Activated T-cell treated with anti-CD3 and anti-CD28 coated beads, Interleukin-2, amount 50 U/mL, for 72 hours (primary cell): ENCODE measurements at regions not wholly inside any gene's neighbourhood (a gene's known extent, or its start where the extent isn't known, plus 50 kb on each side); places are given as distances from the start of the nearest gene placed in this dataset.

Experiments used
- ATAC-seq, 2 donors: fragments of 150-1000 bp; cut with Tn5 transposase; replicated peaks in 1 of 2; 2 replicates each; pipeline ENCODE4 v1.10.0; 2021; ENCODE audit warnings: moderate library complexity in 2 of 2, mild to moderate bottlenecking in 1 of 2
- DNase-seq, 2 donors: peaks; one replicate each; pipeline ENCODE4 v3.0.0; 2021 to 2022; ENCODE audit warnings: mixed read lengths in 1 of 2
- H3K27ac Mint-ChIP-seq: one replicate; pipeline ENCODE4 v1.8.0; 2022; ENCODE audit warnings: mild to moderate bottlenecking, moderate library complexity, mixed read lengths
- H3K27me3 Mint-ChIP-seq: one replicate; pipeline ENCODE4 v1.8.0; 2022; ENCODE audit warnings: low read depth, mixed read lengths
- H3K36me3 Mint-ChIP-seq, 2 donors: one replicate each; pipeline ENCODE4 v1.8.0; 2022; ENCODE audit warnings: mixed read lengths in 2 of 2, mild to moderate bottlenecking in 1 of 2; ENCODE audit not compliant: insufficient read depth in 2 of 2
- H3K4me1 Mint-ChIP-seq: one replicate; pipeline ENCODE4 v1.8.0; 2022; ENCODE audit warnings: low read depth, mixed read lengths
- H3K4me3 Mint-ChIP-seq, 2 donors: one replicate each; pipeline ENCODE4 v1.8.0; 2022; ENCODE audit warnings: mild to moderate bottlenecking in 2 of 2, mixed read lengths in 2 of 2, moderate library complexity in 2 of 2
- H3K9me3 Mint-ChIP-seq, 2 donors: one replicate each; pipeline ENCODE4 v1.8.0; 2022; ENCODE audit warnings: mixed read lengths in 2 of 2

- no peak overlapping the region for H3K4me3 Mint-ChIP-seq
- H3K27me3 Mint-ChIP-seq: peaks cover 4% of the 10 kb centered on the region
- H3K27ac Mint-ChIP-seq: no peak overlapping the region
- DNase-seq (no peak), ATAC-seq (no peak)
- no peaks in the 10 kb centered on the region for H3K36me3 Mint-ChIP-seq
- no peaks in the 10 kb centered on the region for H3K4me1 Mint-ChIP-seq
- H3K9me3 Mint-ChIP-seq: no peaks in the 10 kb centered on the region
Measured at GRCh38 chr7:25770235-25770634, 381.8 kb upstream of the NFE2L3 start.

- Mint-ChIP-seq H3K27ac (no peak overlapping the region), H3K4me3 (no peak overlapping the region), H3K4me1 (no peaks in the 10 kb centered on the region), H3K36me3 (no peaks in the 10 kb centered on the region), H3K27me3 (peaks cover 4% of the 10 kb centered on the region), H3K9me3 (no peaks in the 10 kb centered on the region)
- no peak for DNase-seq
- ATAC-seq: no peak
Measured at GRCh38 chr7:25770670-25771069, 381.3 kb upstream of the NFE2L3 start.

DNA sequence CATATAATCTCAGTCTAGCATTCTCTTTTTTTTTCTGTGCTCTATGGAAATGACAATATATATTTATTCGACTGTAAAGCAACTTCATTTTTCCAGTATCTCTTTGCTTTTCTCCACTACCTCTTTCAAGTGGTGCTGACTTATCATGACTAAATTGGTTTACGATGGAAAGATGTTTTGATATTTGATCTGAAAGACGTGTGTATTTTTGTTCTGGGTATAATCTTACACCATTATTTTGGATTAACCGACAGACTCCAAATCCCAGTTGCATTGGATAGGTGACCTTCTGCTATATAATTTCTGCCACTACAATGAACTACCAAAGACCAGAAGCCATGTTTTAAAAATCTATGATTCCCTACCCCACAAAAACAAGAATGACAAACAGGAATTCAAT, 380.5 kb upstream of the NFE2L3 start:
- peaks cover 4% of the 10 kb centered on the region for H3K27me3 Mint-ChIP-seq
- no peak overlapping the region for H3K4me3 Mint-ChIP-seq
- H3K4me1 Mint-ChIP-seq: no peaks in the 10 kb centered on the region
- H3K27ac Mint-ChIP-seq: no peak overlapping the region
- DNase-seq (no peak), ATAC-seq (no peak)
- H3K36me3 Mint-ChIP-seq: no peaks in the 10 kb centered on the region
- H3K9me3 Mint-ChIP-seq: no peaks in the 10 kb centered on the region

- H3K27me3 Mint-ChIP-seq: peaks cover 4% of the 10 kb centered on the region
- DNase-seq (no peak), ATAC-seq (no peak)
- H3K9me3 Mint-ChIP-seq: no peaks in the 10 kb centered on the region
- H3K4me3 Mint-ChIP-seq: no peak overlapping the region
- no peaks in the 10 kb centered on the region for H3K36me3 Mint-ChIP-seq
- H3K27ac Mint-ChIP-seq: no peak overlapping the region
- H3K4me1 Mint-ChIP-seq: no peaks in the 10 kb centered on the region
Measured at GRCh38 chr7:25772802-25773201, 379.2 kb upstream of the NFE2L3 start.

GRCh38 chr7:25774675-25775074, 377.3 kb upstream of the NFE2L3 start:
- H3K4me3 Mint-ChIP-seq: no peak overlapping the region
- H3K36me3 Mint-ChIP-seq: no peaks in the 10 kb centered on the region
- no peak for DNase-seq
- H3K9me3 Mint-ChIP-seq: no peaks in the 10 kb centered on the region
- no peak for ATAC-seq
- H3K27ac Mint-ChIP-seq: no peak overlapping the region
- peaks cover 4% of the 10 kb centered on the region for H3K27me3 Mint-ChIP-seq
- H3K4me1 Mint-ChIP-seq: no peaks in the 10 kb centered on the region

DNA sequence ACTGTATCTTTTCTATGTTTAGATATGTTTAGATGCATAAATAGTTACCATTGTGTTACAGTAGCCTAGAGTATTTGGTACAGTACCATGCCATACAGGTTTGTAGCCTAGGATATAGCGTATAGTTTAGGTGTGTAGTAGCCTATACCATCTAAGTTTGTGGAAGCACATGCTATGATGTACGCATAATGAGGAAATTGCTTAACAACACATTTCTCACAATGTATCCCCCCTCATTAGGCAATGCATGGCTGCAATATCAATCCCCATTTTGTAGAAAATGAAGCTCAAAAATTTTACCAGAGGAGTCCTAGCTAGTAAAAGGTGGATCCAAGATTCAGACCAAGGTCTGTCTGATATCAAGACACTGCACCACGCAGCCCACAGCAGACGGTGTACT, 376.4 kb upstream of the NFE2L3 start:
- no peak overlapping the region for H3K4me3 Mint-ChIP-seq

DNA sequence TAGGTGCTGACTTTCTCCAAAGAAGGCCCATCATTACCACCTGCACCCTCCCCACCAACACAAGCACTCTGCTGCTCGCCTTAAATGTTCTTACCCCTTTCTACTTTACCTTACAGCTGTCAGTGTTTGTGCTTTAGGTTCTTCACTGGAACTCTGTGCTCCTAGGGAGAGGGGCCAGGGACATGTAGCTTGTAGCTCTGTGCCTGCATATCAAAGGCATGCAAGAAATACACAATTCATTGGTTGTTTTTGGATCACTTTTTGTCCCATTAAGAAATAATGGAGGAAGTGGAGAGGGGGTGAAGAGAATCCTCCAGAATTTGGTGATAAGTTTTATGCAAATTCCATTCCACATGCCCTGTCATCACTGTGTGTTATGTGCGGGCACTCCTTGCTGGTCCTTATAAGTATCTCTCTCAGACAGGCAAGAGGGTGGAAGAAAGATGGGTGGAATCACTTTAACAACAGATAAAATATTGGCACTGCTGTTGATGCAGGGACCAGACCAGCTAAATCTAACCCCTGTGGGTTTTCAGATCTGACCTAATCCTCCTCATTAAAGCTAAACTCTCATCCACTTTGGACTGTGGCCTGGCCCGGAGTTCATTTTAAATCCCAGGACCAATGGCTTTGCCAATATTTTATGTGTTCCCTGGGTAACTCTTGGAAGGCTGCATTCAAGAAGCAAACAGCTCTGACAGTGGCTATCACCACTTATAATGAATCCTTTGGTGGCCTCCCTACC, 375.8 kb upstream of the NFE2L3 start:
- no peaks in the 10 kb centered on the region for H3K9me3 Mint-ChIP-seq
- peaks cover 4% of the 10 kb centered on the region for H3K27me3 Mint-ChIP-seq
- no peak overlapping the region for H3K27ac Mint-ChIP-seq
- no peak for DNase-seq
- H3K4me3 Mint-ChIP-seq: no peak overlapping the region
- H3K36me3 Mint-ChIP-seq: no peaks in the 10 kb centered on the region
- ATAC-seq: no peak
- no peaks in the 10 kb centered on the region for H3K4me1 Mint-ChIP-seq

More for the DNA sequence above, 376.4 kb upstream of the NFE2L3 start:
- Mint-ChIP-seq H3K27ac (no peak overlapping the region), H3K9me3 (no peaks in the 10 kb centered on the region), H3K4me1 (no peaks in the 10 kb centered on the region), H3K27me3 (peaks cover 4% of the 10 kb centered on the region), H3K36me3 (no peaks in the 10 kb centered on the region)
- DNase-seq (no peak), ATAC-seq (no peak)

DNA sequence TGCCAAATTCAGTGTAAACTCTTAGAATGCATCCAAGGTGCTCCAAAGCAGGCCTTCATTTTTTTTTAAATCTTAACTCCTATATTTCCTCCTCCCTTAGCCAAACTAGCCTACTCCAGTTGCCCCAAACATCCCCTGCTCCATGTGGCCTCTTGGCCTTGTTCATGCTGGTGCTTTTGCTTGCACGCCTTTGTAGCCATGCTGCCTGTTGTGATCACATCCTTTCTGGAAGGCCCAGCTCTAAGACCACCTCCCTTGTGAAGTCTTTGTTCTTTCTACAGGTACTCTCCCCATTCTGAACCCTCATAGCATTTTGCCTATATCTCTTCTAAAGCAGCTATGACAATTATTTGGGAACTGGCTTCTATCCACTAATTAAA, 375.3 kb upstream of the NFE2L3 start:
- no peak for ATAC-seq
- H3K27ac Mint-ChIP-seq: no peak overlapping the region

GRCh38 chr7:25777969-25778708, 373.9 kb upstream of the NFE2L3 start:
- Mint-ChIP-seq H3K9me3 (no peaks in the 10 kb centered on the region), H3K4me1 (no peaks in the 10 kb centered on the region), H3K4me3 (no peak overlapping the region), H3K36me3 (no peaks in the 10 kb centered on the region), H3K27me3 (peaks cover 4% of the 10 kb centered on the region), H3K27ac (no peak overlapping the region)
- ATAC-seq (no peak), DNase-seq (no peak)

More for the DNA sequence above, 375.3 kb upstream of the NFE2L3 start:
- H3K4me3 Mint-ChIP-seq: no peak overlapping the region
- DNase-seq: no peak
- H3K4me1 Mint-ChIP-seq: no peaks in the 10 kb centered on the region
- no peaks in the 10 kb centered on the region for H3K36me3 Mint-ChIP-seq
- peaks cover 4% of the 10 kb centered on the region for H3K27me3 Mint-ChIP-seq
- no peaks in the 10 kb centered on the region for H3K9me3 Mint-ChIP-seq

GRCh38 chr7:25779002-25779546, 372.9 kb upstream of the NFE2L3 start:
- no peak for ATAC-seq

DNA sequence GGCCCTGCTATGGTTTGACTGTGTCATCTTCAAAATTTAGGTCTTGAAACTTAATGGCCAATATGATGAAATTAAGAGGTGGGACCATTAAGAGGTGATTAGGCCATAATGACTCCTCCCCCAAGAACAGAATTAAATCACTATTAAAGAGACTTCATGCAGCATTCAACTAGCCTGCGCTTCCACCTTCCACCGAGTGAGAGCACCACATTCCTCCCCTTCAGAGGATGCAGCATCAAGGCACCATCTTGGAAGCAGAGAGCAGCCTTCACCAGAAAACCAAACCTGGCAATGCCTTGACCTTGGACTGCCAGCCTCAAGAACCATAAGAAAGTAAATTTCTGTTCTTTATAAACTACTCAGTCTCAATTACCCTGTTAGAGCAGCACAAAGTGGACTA, 371.1 kb upstream of the NFE2L3 start:
- Mint-ChIP-seq H3K36me3 (no peaks in the 10 kb centered on the region), H3K27me3 (peaks cover 7% of the 10 kb centered on the region)

More at GRCh38 chr7:25779002-25779546, 372.9 kb upstream of the NFE2L3 start:
- Mint-ChIP-seq H3K27me3 (peaks cover 4% of the 10 kb centered on the region), H3K4me1 (no peaks in the 10 kb centered on the region), H3K36me3 (no peaks in the 10 kb centered on the region), H3K27ac (no peak overlapping the region), H3K9me3 (no peaks in the 10 kb centered on the region), H3K4me3 (no peak overlapping the region)
- DNase-seq: no peak

DNA sequence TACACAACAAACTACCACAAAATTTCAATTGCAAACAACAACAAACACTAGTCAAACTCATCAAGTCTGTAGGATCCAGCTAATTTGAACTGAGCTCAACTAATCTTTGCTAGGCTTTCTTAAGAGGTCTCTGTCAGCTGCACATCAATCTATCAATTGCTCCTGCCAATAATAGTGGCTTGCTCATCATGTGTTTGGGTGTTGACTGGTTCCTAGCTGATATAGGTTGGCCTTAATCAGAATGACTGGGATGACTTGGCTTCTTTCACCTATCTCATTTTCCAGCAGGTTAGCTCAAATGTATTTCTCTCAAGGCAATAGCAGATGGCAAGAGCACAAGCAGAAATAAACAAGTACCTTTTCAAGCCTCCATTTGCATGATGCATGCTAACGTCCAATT, 370.3 kb upstream of the NFE2L3 start:
- Mint-ChIP-seq H3K4me1 (no peaks in the 10 kb centered on the region), H3K36me3 (no peaks in the 10 kb centered on the region), H3K27me3 (peaks cover 7% of the 10 kb centered on the region), H3K9me3 (no peaks in the 10 kb centered on the region), H3K27ac (no peak overlapping the region), H3K4me3 (no peak overlapping the region)
- no peak for ATAC-seq
- no peak for DNase-seq

More for the DNA sequence above, 371.1 kb upstream of the NFE2L3 start:
- H3K27ac Mint-ChIP-seq: no peak overlapping the region
- no peak for ATAC-seq
- H3K9me3 Mint-ChIP-seq: no peaks in the 10 kb centered on the region
- no peaks in the 10 kb centered on the region for H3K4me1 Mint-ChIP-seq
- no peak for DNase-seq
- no peak overlapping the region for H3K4me3 Mint-ChIP-seq

GRCh38 chr7:25786936-25787335, 365.1 kb upstream of the NFE2L3 start:
- H3K36me3 Mint-ChIP-seq: no peaks in the 10 kb centered on the region
- H3K9me3 Mint-ChIP-seq: no peaks in the 10 kb centered on the region
- H3K4me1 Mint-ChIP-seq: no peaks in the 10 kb centered on the region
- H3K4me3 Mint-ChIP-seq: no peak overlapping the region
- H3K27me3 Mint-ChIP-seq: peaks cover 15% of the 10 kb centered on the region
- ATAC-seq (no peak), DNase-seq (no peak)
- H3K27ac Mint-ChIP-seq: no peak overlapping the region
